OCI-LY3 (cell line): ENCODE measurements at regions not wholly inside any gene's neighbourhood (a gene's known extent, or its start where the extent isn't known, plus 50 kb on each side); places are given as distances from the start of the nearest gene placed in this dataset.

Source experiments
- EZH2phosphoT487 ChIP-seq: fragments of 200-600 bp; shearing (Covaris generic); IDR thresholded peaks from 2 replicates; pipeline ENCODE4 v1.6.1; 2018; ENCODE audit warnings: antibody characterized with exemption, mixed run types, low read depth
- TF ChIP-seq, protein P1 (sequence below): fragments of 200-600, 300-600 bp; sonication (generic); IDR thresholded peaks from 2 replicates; pipeline ENCODE4 v1.5.1; 2014; ENCODE audit warnings: antibody characterized with exemption, low read length, low read depth

DNA sequence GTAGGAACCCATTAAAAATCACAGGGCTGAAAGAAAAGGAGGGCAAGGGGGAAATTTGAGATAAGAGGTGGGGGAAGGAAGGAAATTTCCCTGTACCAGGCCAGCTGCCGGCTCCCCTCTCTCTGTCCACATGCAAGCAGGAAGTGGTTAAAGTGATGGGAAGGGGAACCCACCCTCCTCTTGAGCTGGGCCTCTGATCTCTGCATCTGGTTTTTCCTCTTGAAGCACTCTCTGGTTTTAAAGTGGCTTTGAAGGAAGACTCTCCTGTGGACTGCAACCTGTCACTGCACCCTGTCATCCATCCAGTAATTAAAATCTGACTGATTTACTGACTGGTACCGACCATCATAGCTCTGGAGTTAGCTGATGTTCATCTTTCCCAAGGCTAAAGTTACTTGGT is 239.6 kb downstream of the TSHZ3 start:
- TF ChIP-seq, protein P1, sequence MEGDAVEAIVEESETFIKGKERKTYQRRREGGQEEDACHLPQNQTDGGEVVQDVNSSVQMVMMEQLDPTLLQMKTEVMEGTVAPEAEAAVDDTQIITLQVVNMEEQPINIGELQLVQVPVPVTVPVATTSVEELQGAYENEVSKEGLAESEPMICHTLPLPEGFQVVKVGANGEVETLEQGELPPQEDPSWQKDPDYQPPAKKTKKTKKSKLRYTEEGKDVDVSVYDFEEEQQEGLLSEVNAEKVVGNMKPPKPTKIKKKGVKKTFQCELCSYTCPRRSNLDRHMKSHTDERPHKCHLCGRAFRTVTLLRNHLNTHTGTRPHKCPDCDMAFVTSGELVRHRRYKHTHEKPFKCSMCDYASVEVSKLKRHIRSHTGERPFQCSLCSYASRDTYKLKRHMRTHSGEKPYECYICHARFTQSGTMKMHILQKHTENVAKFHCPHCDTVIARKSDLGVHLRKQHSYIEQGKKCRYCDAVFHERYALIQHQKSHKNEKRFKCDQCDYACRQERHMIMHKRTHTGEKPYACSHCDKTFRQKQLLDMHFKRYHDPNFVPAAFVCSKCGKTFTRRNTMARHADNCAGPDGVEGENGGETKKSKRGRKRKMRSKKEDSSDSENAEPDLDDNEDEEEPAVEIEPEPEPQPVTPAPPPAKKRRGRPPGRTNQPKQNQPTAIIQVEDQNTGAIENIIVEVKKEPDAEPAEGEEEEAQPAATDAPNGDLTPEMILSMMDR, result no peak
- TF ChIP-seq EZH2phosphoT487, result no peak
